ENCODE measurements at regions not wholly inside any gene's neighbourhood (a gene's known extent, or its start where the extent isn't known, plus 50 kb on each side); places are given as distances from the start of the nearest gene placed in this dataset.
"Not testable (repeated sequence)": the region's sequence is repeated elsewhere in the genome, so short reads cannot be mapped to it uniquely, and the experiment has no call there.

DNA sequence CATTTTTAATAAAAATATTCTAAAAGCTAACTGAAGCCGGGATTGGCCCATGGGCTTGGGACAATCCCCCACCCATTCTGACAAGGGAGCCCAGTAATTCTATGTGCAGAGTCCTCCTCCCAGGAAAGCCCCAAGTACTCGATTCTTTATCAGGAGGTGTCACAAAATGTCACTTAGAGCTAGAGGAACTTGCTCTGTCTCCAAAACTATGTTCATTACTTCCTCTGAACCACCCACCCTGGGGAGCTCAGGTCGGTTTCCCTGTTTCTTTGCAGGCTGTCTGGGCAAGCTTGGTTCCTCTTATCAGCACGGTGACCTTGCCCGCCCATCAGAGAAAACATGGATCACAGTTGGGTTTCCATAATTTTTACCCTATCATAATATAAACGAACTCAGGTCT, 430.6 kb upstream of the ID2 start:
- DNase-seq, result no peak

- DNase-seq, result no peak
These were observed 430.0 kb upstream of the ID2 start for GRCh38 chr2:8251856-8252255.

DNA sequence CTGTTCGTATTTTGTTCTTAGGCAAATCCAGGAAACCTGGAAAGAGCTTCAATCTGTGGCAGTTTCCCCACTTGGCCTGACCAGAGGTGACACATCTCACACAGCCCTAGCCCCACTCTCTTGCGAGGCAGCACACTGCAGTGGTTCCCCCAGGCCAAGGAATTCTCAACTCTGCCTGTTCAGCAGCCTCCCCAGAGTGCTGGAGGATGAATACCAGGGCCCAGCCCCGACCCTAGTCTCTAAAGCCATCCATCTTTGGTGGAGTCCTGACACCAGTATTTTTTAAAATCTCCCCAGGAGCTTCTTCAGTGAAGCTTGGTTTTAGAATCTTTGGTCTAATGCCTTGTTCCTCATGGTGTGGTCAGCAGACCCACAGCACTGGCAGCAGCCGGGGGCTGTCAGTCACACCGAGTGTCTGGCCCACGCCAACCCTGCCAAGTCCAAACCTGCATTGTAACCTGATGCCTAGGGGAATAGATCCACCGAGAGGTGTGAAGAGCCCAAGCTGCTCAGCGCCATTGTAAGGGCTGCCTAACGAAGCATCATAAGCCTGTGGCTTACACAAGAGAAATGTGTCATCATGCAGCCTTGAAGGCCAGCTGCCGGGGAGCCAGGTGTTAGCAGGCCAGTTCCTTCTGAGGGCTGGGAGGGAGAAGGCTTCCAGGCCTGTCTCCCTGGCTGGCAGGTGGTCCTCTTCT, 428.7 kb upstream of the ID2 start:
- no peak for DNase-seq

DNA sequence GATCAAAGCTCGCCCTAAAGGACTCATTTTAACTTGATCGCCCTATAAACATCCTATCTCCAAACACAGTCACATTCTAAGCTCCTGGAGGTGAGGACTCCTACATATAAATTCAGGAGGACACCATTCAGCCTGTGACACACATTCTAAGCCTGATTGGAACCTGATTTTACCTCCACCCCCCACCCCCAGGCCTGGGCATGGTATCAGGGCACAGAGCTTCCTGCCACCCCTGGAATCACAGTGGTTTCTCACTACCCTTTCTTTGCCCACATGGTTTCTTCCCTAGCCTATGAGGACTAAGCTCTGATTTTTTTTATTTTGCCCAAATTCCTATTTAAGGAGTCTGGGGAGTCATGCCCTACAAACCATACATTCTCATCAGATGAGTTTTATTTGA, 428.1 kb upstream of the ID2 start:
- DNase-seq, result no peak

DNA sequence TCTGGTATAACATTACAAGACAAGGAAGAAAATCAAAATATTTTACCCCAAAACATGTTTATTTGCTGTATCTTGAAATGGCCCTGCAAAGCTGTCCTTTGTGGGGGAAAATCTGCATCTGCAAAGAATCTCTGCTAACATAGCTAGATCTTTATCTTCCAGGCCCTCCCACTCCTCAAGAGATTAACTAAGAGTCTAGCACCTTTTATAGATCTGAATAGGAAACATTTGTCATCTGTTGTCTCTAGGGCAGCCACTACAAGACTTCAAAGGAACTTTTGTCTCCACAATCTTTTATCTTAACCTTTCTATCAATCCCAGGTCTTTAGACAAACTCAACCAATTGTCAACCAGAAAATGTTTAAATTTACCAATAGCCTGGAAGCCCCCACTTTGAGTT, 427.6 kb upstream of the ID2 start:
- not testable (repeated sequence) for DNase-seq

DNA sequence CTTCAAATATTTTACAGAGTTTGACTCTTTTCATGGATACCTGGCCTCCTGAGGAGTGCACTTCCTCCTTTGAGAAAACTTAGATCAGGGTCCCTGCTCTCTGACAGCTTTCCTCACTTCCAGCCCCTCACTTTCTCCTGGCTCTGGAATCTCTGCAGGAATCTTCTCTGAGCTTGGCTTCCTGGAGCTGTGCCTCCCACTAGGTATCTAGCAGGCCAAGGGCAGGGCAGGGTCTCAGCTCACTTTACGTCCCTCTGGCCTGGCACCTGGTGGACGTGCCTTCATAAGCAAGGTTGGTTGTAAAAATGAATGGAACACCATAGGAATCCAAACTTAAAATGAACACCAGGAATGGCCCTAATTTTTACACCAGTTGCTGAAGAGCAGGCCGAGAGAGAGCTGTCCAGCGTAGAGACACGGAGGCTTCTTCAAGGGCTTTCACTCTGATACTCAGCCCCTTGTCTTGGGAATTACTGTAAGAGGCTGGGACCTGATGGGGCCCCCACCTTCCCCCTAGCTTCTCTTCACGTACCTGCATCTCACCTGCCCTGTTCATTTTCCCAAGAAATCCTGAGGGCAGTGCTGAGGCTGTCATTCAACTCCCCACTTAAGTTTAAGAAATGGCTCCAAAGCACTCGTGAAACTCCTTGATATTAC, 426.9 kb upstream of the ID2 start:
- DNase-seq, result no peak

DNA sequence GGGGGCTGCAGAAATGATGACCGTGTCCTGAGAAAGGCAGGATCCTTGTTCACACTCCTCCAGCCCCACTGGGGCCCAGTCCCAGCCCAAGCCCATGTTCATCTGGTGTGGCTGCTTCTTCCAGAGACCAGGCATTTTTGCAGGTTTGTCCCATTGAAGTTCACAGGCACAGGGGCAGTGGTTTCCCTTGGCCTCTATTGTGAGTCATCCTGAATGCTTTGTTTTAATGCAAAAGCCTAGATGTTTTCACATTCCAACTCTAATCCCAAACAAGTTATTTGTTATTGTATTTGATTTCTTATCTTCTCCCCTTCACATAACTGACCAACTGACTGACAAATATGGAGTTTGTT, 426.4 kb upstream of the ID2 start:
- no peak for DNase-seq

DNA sequence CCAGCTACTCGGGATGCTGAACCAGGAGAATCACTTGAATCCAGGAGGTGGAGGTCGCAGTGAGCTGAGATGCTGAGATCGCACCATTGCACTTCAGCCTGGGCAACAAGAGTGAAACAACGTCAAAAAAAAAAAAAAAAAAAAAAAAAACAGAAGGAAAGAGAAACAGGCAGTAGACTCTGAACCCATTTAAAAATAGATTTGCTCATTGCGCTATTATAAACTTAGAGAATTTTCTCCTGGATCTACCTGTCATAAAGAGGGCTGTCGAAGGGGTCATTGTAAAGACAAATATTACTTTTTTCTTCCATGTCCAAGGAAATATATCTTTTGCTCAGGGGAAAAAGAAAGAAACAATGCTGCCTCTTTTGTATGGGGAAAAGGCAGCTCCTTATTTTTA, 425.0 kb upstream of the ID2 start:
- no peak for DNase-seq

GRCh38 chr2:8257502-8257901, 424.4 kb upstream of the ID2 start:
- no peak for DNase-seq

- DNase-seq, result no peak
These were observed 423.4 kb upstream of the ID2 start for GRCh38 chr2:8258406-8258805.

DNA sequence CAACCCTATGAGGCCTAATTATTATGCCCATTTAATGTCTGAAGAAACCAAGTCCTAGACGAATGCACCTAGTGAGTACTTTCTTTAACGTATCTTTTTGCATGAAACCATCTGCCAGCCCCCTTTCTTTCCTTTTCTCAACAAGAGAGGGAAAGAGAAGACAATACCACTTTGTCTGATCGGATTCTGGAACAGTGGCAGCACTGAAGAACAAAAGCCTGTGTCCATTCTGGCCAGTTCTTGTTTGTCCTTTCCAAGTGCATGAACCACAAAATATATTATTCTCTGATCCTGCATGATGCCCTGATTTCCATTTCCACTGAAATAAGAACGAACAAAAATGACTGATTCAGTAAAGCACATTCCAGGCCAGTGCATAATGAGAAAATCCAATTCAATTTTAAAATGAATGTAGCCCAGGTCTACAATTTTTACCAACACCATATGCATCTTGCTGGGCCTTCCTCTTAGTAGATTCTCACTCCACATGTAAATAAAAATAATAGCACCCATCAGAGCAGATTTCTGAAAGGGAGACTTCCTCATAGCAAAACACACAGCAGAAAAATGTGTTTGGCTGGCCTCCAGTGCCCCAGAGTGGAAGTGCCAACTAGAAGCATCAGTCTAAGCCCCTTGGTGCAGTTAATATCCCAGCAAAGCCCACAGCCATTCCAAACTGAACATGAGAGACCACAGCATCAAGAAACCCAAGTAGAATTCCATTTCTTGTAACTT, 422.6 kb upstream of the ID2 start:
- DNase-seq, result no peak

DNA sequence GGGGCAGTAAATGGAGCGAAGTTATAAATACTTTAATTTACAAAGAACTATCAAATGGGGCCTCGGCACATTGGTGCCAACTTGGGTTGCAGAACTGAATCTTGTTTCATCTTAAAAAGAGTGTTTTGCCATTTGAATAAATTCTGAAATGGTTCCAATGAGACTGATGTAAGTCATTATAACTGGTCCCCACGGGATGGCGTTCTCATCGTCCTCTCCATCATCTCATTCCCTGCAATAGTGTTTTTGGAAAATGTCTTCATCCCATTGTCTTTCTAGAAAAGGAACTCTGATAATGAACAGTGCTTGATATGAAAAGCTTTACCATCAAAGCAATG, 422.0 kb upstream of the ID2 start:
- no peak for DNase-seq

DNA sequence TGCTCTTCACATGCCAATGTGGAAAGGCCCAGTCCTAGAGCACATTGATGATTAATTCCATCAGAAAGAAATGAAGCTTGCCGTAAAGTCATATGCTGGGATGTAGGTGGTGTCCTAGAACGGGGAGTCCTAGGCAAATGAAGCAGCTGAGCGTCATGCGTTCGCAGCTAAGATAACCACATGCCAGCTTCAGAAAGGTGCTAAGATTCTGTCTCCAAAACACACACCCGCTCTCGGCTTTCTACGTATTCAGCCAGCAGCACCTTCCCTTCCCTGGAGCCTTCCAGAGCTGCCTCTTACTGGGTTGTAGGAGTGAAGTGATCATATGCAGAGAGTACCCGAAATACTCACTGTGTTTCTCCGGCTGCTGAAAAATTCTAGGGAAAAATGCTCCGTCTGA, 421.6 kb upstream of the ID2 start:
- no peak for DNase-seq

DNA sequence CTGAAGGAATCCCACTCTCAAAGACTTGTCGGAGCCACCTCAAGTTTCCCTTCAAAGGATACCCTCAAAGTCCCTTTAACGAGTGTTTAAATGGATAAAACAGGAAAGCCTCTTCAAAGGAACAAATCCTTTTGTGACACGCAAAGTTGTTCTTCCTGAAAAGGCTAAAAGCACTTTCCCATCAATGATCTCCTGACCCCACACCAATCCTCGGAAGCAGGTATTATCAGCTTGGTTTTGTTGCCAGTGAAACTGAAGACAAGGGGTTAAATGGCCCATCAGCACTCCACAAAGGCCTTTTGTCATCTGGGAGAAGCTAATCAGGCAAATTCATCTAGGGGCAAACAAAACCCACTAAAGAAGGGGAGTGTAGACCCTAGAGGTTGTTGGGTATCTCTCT, 418.0 kb upstream of the ID2 start:
- DNase-seq, result no peak

- DNase-seq, result no peak
These were observed 416.9 kb upstream of the ID2 start for GRCh38 chr2:8264981-8265380.

- DNase-seq, result no peak
These were observed 416.2 kb upstream of the ID2 start for GRCh38 chr2:8265476-8266226.

GRCh38 chr2:8266563-8266962, 415.3 kb upstream of the ID2 start:
- DNase-seq, result no peak

DNA sequence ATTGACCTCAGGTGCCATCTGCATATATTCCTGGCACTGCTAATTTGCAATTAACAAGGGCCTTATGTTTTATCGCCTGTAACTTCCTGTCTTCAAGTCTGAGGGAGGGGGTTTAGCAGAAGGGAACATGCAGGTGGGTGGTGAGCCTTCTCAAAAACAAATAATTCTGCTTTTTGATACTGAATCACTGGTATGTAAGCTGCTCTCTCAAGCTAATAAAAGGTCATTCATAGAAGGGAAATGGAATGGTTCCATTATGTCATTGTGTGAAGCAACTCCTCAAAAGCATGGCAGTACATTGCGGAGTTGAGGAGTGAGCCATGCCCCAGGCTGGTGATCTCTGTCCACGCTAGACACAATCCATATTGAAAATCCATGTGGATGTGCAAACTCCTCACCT, 414.8 kb upstream of the ID2 start:
- no peak for DNase-seq

DNA sequence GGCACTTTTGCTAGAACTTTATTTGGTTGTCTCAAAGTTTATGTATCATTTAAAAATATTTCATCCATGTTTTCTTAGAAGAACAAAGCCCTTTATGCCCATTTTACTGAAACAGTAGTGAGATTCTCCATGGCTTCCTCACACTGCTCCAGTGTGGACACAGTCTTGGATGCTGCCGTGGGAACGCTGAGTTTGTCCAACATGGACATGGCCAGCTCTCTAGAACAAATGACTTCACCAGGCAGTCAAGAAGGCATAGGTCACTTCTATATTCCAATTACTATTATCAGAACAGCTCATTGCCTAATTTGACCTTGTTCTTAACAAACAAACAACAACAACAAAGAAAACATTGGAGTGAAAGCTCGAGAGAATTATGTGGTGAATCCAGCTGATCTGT, 414.1 kb upstream of the ID2 start:
- DNase-seq, result no peak

GRCh38 chr2:8268172-8268783, 413.6 kb upstream of the ID2 start:
- DNase-seq, result no peak

GRCh38 chr2:8270699-8271098, 411.2 kb upstream of the ID2 start:
- DNase-seq, result no peak

- DNase-seq, result no peak
These were observed 410.4 kb upstream of the ID2 start for GRCh38 chr2:8271461-8271860.

DNA sequence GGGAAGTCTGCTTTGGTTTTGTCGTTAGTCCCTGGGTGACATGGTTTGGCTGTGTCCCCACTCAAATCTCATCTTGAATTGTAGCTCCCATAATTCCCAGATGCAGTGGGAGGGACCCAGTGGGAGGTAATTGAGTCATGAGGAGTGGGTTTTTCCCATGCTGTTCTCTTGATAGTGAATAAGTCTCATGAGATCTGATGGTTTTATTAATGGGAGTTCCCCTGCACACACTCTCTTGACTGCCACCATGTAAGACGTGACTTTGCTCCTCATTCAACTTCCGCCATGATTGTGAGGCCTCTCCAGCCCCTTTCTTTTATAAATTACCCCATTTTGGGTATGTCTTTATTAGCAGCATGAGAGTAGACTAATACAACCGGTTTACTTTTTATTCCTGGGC, 405.8 kb upstream of the ID2 start:
- DNase-seq, result no peak

All from right hindlimb (tissue), 1 donor.